ENCODE measurements at regions not wholly inside any gene's neighbourhood (a gene's known extent, or its start where the extent isn't known, plus 50 kb on each side); places are given as distances from the start of the nearest gene placed in this dataset.

DNA sequence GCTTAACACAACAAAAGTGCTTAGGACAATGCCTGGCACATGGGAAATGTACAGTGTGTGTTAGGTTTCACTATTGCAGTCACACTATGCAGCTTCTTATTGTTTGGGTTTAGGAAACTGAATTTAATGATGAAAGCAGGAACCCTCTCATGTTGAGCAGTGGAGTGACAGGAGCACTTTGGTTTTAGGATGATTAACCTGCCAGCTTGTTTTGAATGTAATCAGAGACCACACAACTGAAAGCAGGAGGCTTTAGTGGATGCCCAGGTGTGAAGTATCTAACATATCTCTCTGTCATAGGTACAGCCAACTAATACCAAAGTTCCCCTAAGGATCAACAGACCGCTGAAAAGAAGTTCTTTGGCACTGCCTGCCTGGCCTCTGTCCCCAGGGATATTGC is 406.9 kb upstream of the USP24 start:
- H2BK12ac ChIP-seq (ENCODE audit: low read depth, low read length): no peak overlapping the region
- no peak overlapping the region for H3K18ac ChIP-seq (ENCODE audit: extremely low read depth, low read length)
- H3K14ac ChIP-seq (ENCODE audit: insufficient read length): no peak overlapping the region
- no peaks in the 10 kb centered on the region for H4K20me1 ChIP-seq (replicated peaks in 1 of 2; ENCODE audit: control insufficient read depth in 1 of 2, insufficient read depth in 2 of 2, low read length in 2 of 2)
- no peak overlapping the region for H3K4me3 ChIP-seq (ENCODE audit: extremely low read depth in 1 of 4, insufficient read depth in 2 of 4, low read depth in 3 of 4, low read length in 4 of 4)
- H3K79me1 ChIP-seq (ENCODE audit: low read depth, low read length): no peaks in the 10 kb centered on the region
- H2BK120ac ChIP-seq (replicated peaks; ENCODE audit: low read depth, low read length): no peak overlapping the region
- H3K4me1 ChIP-seq (replicated peaks in 1 of 4; ENCODE audit: control insufficient read depth in 3 of 4, insufficient read depth in 4 of 4, low read length in 3 of 4): no peaks in the 10 kb centered on the region
- H3K27ac ChIP-seq (ENCODE audit: low read depth, low read length): no peak overlapping the region
- H3K27me3 ChIP-seq (replicated peaks in 1 of 4; ENCODE audit: control insufficient read depth in 3 of 4, extremely low read depth in 1 of 4, insufficient read depth in 3 of 4, low read length in 3 of 4): no peaks in the 10 kb centered on the region
- no peaks in the 10 kb centered on the region for H3K23me2 ChIP-seq (ENCODE audit: low read depth, low read length)
- H2BK20ac ChIP-seq (ENCODE audit: low read length): no peak overlapping the region
- no peak overlapping the region for H2AFZ ChIP-seq (ENCODE audit: low read length)
- no peak overlapping the region for H2BK15ac ChIP-seq (ENCODE audit: low read length)
- TF ChIP-seq EGR1 (IDR thresholded peaks at IDR 0.05; ENCODE audit: borderline replicate concordance, low read depth, low read length) (no peak), RNF2 (IDR thresholded peaks at IDR 0.05; ENCODE audit: borderline replicate concordance, low read depth, low read length, missing control alignments, poor library complexity, severe bottlenecking) (no peak)
- H2BK5ac ChIP-seq (ENCODE audit: low read depth, low read length): no peak overlapping the region
- no peak overlapping the region for H3K56ac ChIP-seq (replicated peaks; ENCODE audit: insufficient read length, low read depth, low read length)
- H4K5ac ChIP-seq (ENCODE audit: insufficient read length, low read depth, low read length): no peak overlapping the region
- WGBS, 2 experiments (ENCODE audit: extremely low coverage in 1 of 2, insufficient coverage in 1 of 2, insufficient read length in 1 of 2, insufficient replicate concordance in 2 of 2, low coverage in 1 of 2, low lambda C conversion rate in 2 of 2, missing lambda C conversion rate in 1 of 2): 89% methylated on average over 1 of the region's 1 CpG; no CpG with 5 or more reads in 1 of the 2 experiments
- ChIA-PET CTCF (ENCODE audit: partially characterized antibody) (interaction anchor here (1.0 to 1.3 kb wide), 2 partner anchors 11 to 243 kb away, joined by 3 to 5 read pairs; no protein-coding TSS in a partner anchor), POLR2A (ENCODE audit: partially characterized antibody) (no interaction called here)
- no peak overlapping the region for H3K9ac ChIP-seq (replicated peaks in 1 of 4; ENCODE audit: extremely low read depth in 1 of 4, low read depth in 3 of 4, low read length in 3 of 4)
- H3K4me2 ChIP-seq (ENCODE audit: insufficient read depth in 1 of 2, low read depth in 2 of 2, low read length in 2 of 2): no peak overlapping the region
- FAIRE-seq (no peak), DNase-seq (ENCODE audit: low read depth in 1 of 2, low spot score in 2 of 2) (no peak)
- H4K8ac ChIP-seq (ENCODE audit: extremely low read depth, insufficient read depth, low read length): no peak overlapping the region
- H3K79me2 ChIP-seq (ENCODE audit: control insufficient read depth in 1 of 2, insufficient read depth in 2 of 2, low read length in 2 of 2): no peaks in the 10 kb centered on the region
- no peak overlapping the region for H2AK5ac ChIP-seq (ENCODE audit: low read depth, low read length)
- H4K91ac ChIP-seq (replicated peaks; ENCODE audit: insufficient read length, low read length): no peak overlapping the region
- H3K9me3 ChIP-seq (ENCODE audit: insufficient read depth in 2 of 2, low read depth in 1 of 2, low read length in 1 of 2): no peaks in the 10 kb centered on the region
- H3K23ac ChIP-seq (ENCODE audit: insufficient read length): no peak overlapping the region
- H3K4ac ChIP-seq (replicated peaks; ENCODE audit: insufficient read length, low read depth, low read length): no peak overlapping the region
- no peaks in the 10 kb centered on the region for H3K36me3 ChIP-seq (ENCODE audit: control insufficient read depth in 2 of 4, insufficient read depth in 4 of 4, low read length in 3 of 4)
